ENCODE measurements at regions not wholly inside any gene's neighbourhood (a gene's known extent, or its start where the extent isn't known, plus 50 kb on each side); places are given as distances from the start of the nearest gene placed in this dataset.
"Not testable (repeated sequence)": the region's sequence is repeated elsewhere in the genome, so short reads cannot be mapped to it uniquely, and the experiment has no call there.

- no peak overlapping the region for H3K27ac ChIP-seq (ENCODE audit: low read length)
- no peaks in the 10 kb centered on the region for H3K36me3 ChIP-seq (ENCODE audit: control insufficient read depth, low read depth, low read length)
- H3K9ac ChIP-seq (ENCODE audit: low read length): no peak overlapping the region
- H3K27me3 ChIP-seq (ENCODE audit: control insufficient read depth, insufficient read depth, low read length): no peaks in the 10 kb centered on the region
- no peak overlapping the region for H3K4me3 ChIP-seq (ENCODE audit: low read length)
- H3K9me3 ChIP-seq (ENCODE audit: control insufficient read depth, low read depth, low read length): no peaks in the 10 kb centered on the region
- H3K4me1 ChIP-seq (ENCODE audit: control insufficient read depth, low read depth, low read length): no peaks in the 10 kb centered on the region
Measured at GRCh38 chr7:119969763-119970162, 303.2 kb upstream of the KCND2 start.

- H3K36me3 ChIP-seq (ENCODE audit: control insufficient read depth, low read depth, low read length): no peaks in the 10 kb centered on the region
- no peaks in the 10 kb centered on the region for H3K9me3 ChIP-seq (ENCODE audit: control insufficient read depth, low read depth, low read length)
- no peak overlapping the region for H3K4me3 ChIP-seq (ENCODE audit: low read length)
- H3K4me1 ChIP-seq (ENCODE audit: control insufficient read depth, low read depth, low read length): no peaks in the 10 kb centered on the region
- no peak overlapping the region for H3K27ac ChIP-seq (ENCODE audit: low read length)
- H3K27me3 ChIP-seq (ENCODE audit: control insufficient read depth, insufficient read depth, low read length): no peaks in the 10 kb centered on the region
- H3K9ac ChIP-seq (ENCODE audit: low read length): no peak overlapping the region
Measured at GRCh38 chr7:119974972-119975371, 298.0 kb upstream of the KCND2 start.

- Histone ChIP-seq H3K9me3 (ENCODE audit: control insufficient read depth, low read depth, low read length) (no peaks in the 10 kb centered on the region), H3K27me3 (ENCODE audit: control insufficient read depth, insufficient read depth, low read length) (no peaks in the 10 kb centered on the region), H3K4me1 (ENCODE audit: control insufficient read depth, low read depth, low read length) (no peaks in the 10 kb centered on the region), H3K4me3 (ENCODE audit: low read length) (no peak overlapping the region), H3K27ac (ENCODE audit: low read length) (no peak overlapping the region), H3K36me3 (ENCODE audit: control insufficient read depth, low read depth, low read length) (no peaks in the 10 kb centered on the region), H3K9ac (ENCODE audit: low read length) (no peak overlapping the region)
Measured at GRCh38 chr7:119982884-119983283, 290.1 kb upstream of the KCND2 start.

GRCh38 chr7:119983468-119983867 is 289.5 kb upstream of the KCND2 start:
- Histone ChIP-seq H3K36me3 (ENCODE audit: control insufficient read depth, low read depth, low read length) (no peaks in the 10 kb centered on the region), H3K27me3 (ENCODE audit: control insufficient read depth, insufficient read depth, low read length) (no peaks in the 10 kb centered on the region), H3K27ac (ENCODE audit: low read length) (no peak overlapping the region), H3K4me3 (ENCODE audit: low read length) (no peak overlapping the region), H3K9me3 (ENCODE audit: control insufficient read depth, low read depth, low read length) (no peaks in the 10 kb centered on the region), H3K4me1 (ENCODE audit: control insufficient read depth, low read depth, low read length) (no peaks in the 10 kb centered on the region), H3K9ac (ENCODE audit: low read length) (no peak overlapping the region)

GRCh38 chr7:119984247-119984646 is 288.7 kb upstream of the KCND2 start:
- no peaks in the 10 kb centered on the region for H3K36me3 ChIP-seq (ENCODE audit: control insufficient read depth, low read depth, low read length)
- H3K4me3 ChIP-seq (ENCODE audit: low read length): no peak overlapping the region
- H3K27ac ChIP-seq (ENCODE audit: low read length): no peak overlapping the region
- no peaks in the 10 kb centered on the region for H3K27me3 ChIP-seq (ENCODE audit: control insufficient read depth, insufficient read depth, low read length)
- H3K9me3 ChIP-seq (ENCODE audit: control insufficient read depth, low read depth, low read length): no peaks in the 10 kb centered on the region
- no peaks in the 10 kb centered on the region for H3K4me1 ChIP-seq (ENCODE audit: control insufficient read depth, low read depth, low read length)
- H3K9ac ChIP-seq (ENCODE audit: low read length): no peak overlapping the region

GRCh38 chr7:119988401-119988800 is 284.6 kb upstream of the KCND2 start:
- Histone ChIP-seq H3K9ac (ENCODE audit: low read length) (no peak overlapping the region), H3K9me3 (ENCODE audit: control insufficient read depth, low read depth, low read length) (no peaks in the 10 kb centered on the region)

GRCh38 chr7:119994928-119995327 is 278.0 kb upstream of the KCND2 start:
- no peak overlapping the region for H3K9ac ChIP-seq (ENCODE audit: low read length)
- H3K4me1 ChIP-seq (ENCODE audit: control insufficient read depth, low read depth, low read length): no peaks in the 10 kb centered on the region
- no peaks in the 10 kb centered on the region for H3K9me3 ChIP-seq (ENCODE audit: control insufficient read depth, low read depth, low read length)
- H3K27me3 ChIP-seq (ENCODE audit: control insufficient read depth, insufficient read depth, low read length): no peaks in the 10 kb centered on the region
- H3K4me3 ChIP-seq (ENCODE audit: low read length): no peak overlapping the region
- H3K27ac ChIP-seq (ENCODE audit: low read length): no peak overlapping the region
- H3K36me3 ChIP-seq (ENCODE audit: control insufficient read depth, low read depth, low read length): no peaks in the 10 kb centered on the region

More at GRCh38 chr7:119988401-119988800, 284.6 kb upstream of the KCND2 start:
- Histone ChIP-seq H3K4me3 (ENCODE audit: low read length) (no peak overlapping the region), H3K27me3 (ENCODE audit: control insufficient read depth, insufficient read depth, low read length) (no peaks in the 10 kb centered on the region), H3K4me1 (ENCODE audit: control insufficient read depth, low read depth, low read length) (no peaks in the 10 kb centered on the region), H3K27ac (ENCODE audit: low read length) (no peak overlapping the region), H3K36me3 (ENCODE audit: control insufficient read depth, low read depth, low read length) (no peaks in the 10 kb centered on the region)

GRCh38 chr7:119996634-119997033 is 276.3 kb upstream of the KCND2 start:
- Histone ChIP-seq H3K27ac (ENCODE audit: low read length) (no peak overlapping the region), H3K9me3 (ENCODE audit: control insufficient read depth, low read depth, low read length) (no peaks in the 10 kb centered on the region), H3K4me1 (ENCODE audit: control insufficient read depth, low read depth, low read length) (no peaks in the 10 kb centered on the region), H3K27me3 (ENCODE audit: control insufficient read depth, insufficient read depth, low read length) (no peaks in the 10 kb centered on the region), H3K4me3 (ENCODE audit: low read length) (no peak overlapping the region), H3K36me3 (ENCODE audit: control insufficient read depth, low read depth, low read length) (no peaks in the 10 kb centered on the region), H3K9ac (ENCODE audit: low read length) (no peak overlapping the region)

GRCh38 chr7:119999738-120000475 is 273.1 kb upstream of the KCND2 start:
- Histone ChIP-seq H3K4me3 (ENCODE audit: low read length) (no peak overlapping the region), H3K27ac (ENCODE audit: low read length) (no peak overlapping the region), H3K27me3 (ENCODE audit: control insufficient read depth, insufficient read depth, low read length) (no peaks in the 10 kb centered on the region)

GRCh38 chr7:120005720-120006119 is 267.3 kb upstream of the KCND2 start:
- Histone ChIP-seq H3K9ac (ENCODE audit: low read length) (no peak overlapping the region), H3K27me3 (ENCODE audit: control insufficient read depth, insufficient read depth, low read length) (no peaks in the 10 kb centered on the region), H3K9me3 (ENCODE audit: control insufficient read depth, low read depth, low read length) (no peaks in the 10 kb centered on the region), H3K27ac (ENCODE audit: low read length) (no peak overlapping the region), H3K4me1 (ENCODE audit: control insufficient read depth, low read depth, low read length) (no peaks in the 10 kb centered on the region), H3K4me3 (ENCODE audit: low read length) (no peak overlapping the region), H3K36me3 (ENCODE audit: control insufficient read depth, low read depth, low read length) (no peaks in the 10 kb centered on the region)

More at GRCh38 chr7:119999738-120000475, 273.1 kb upstream of the KCND2 start:
- H3K9ac ChIP-seq (ENCODE audit: low read length): no peak overlapping the region
- no peaks in the 10 kb centered on the region for H3K9me3 ChIP-seq (ENCODE audit: control insufficient read depth, low read depth, low read length)
- no peaks in the 10 kb centered on the region for H3K4me1 ChIP-seq (ENCODE audit: control insufficient read depth, low read depth, low read length)
- no peaks in the 10 kb centered on the region for H3K36me3 ChIP-seq (ENCODE audit: control insufficient read depth, low read depth, low read length)

GRCh38 chr7:120014301-120014700 is 258.7 kb upstream of the KCND2 start:
- not testable (repeated sequence) for H3K36me3 ChIP-seq (ENCODE audit: control insufficient read depth, low read depth, low read length); H3K27ac ChIP-seq (ENCODE audit: low read length); H3K4me3 ChIP-seq (ENCODE audit: low read length); H3K27me3 ChIP-seq (ENCODE audit: control insufficient read depth, insufficient read depth, low read length); H3K9me3 ChIP-seq (ENCODE audit: control insufficient read depth, low read depth, low read length)
- H3K4me1 ChIP-seq (ENCODE audit: control insufficient read depth, low read depth, low read length): peaks cover 16% of the 10 kb centered on the region
- peak overlapping the region; percentile 25 for H3K9ac ChIP-seq (ENCODE audit: low read length)

GRCh38 chr7:120014925-120015465 is 258.0 kb upstream of the KCND2 start:
- peak overlapping the region; percentile 25 for H3K9ac ChIP-seq (ENCODE audit: low read length)
- peak overlapping the region; percentile 8 for H3K4me3 ChIP-seq (ENCODE audit: low read length)
- H3K27ac ChIP-seq (ENCODE audit: low read length): peak overlapping the region; percentile 10

More at GRCh38 chr7:120014925-120015465, 258.0 kb upstream of the KCND2 start:
- Histone ChIP-seq H3K36me3 (ENCODE audit: control insufficient read depth, low read depth, low read length) (no peaks in the 10 kb centered on the region), H3K27me3 (ENCODE audit: control insufficient read depth, insufficient read depth, low read length) (no peaks in the 10 kb centered on the region), H3K4me1 (ENCODE audit: control insufficient read depth, low read depth, low read length) (peaks cover 16% of the 10 kb centered on the region), H3K9me3 (ENCODE audit: control insufficient read depth, low read depth, low read length) (no peaks in the 10 kb centered on the region)

Measured in iPS-18a (cell line).